Effector memory CD8-positive, alpha-beta T cell (primary cell): ENCODE measurements at regions not wholly inside any gene's neighbourhood (a gene's known extent, or its start where the extent isn't known, plus 50 kb on each side); places are given as distances from the start of the nearest gene placed in this dataset.

Experiments
- ATAC-seq: fragments of 150-1000 bp; cut with Tn5 transposase; replicated peaks from 2 replicates; pipeline ENCODE4 v1.10.0; 2021; ENCODE audit warnings: mild to moderate bottlenecking, moderate library complexity
- DNase-seq, 3 experiments: peaks; one replicate each; pipeline ENCODE4 v3.0.0; 2021
- H3K27ac Mint-ChIP-seq, 2 donors: one replicate each; pipeline ENCODE4 v1.8.0; 2022; ENCODE audit warnings: mild to moderate bottlenecking in 2 of 2, mixed read lengths in 2 of 2, moderate library complexity in 2 of 2
- H3K27me3 Mint-ChIP-seq, 2 donors: one replicate each; pipeline ENCODE4 v1.8.0; 2022; ENCODE audit warnings: mixed read lengths in 2 of 2
- H3K36me3 Mint-ChIP-seq: one replicate; pipeline ENCODE4 v1.8.0; 2022; ENCODE audit warnings: mild to moderate bottlenecking, moderate library complexity, mixed read lengths; ENCODE audit not compliant: insufficient read depth
- H3K4me1 Mint-ChIP-seq, 2 donors: one replicate each; pipeline ENCODE4 v1.8.0; 2022; ENCODE audit warnings: low read depth in 2 of 2, mixed read lengths in 2 of 2
- H3K4me3 Mint-ChIP-seq, 2 donors: one replicate each; pipeline ENCODE4 v1.8.0; 2022; ENCODE audit warnings: mild to moderate bottlenecking in 2 of 2, mixed read lengths in 2 of 2, moderate library complexity in 2 of 2
- H3K9me3 Mint-ChIP-seq, 2 donors: one replicate each; pipeline ENCODE4 v1.8.0; 2022; ENCODE audit warnings: mixed read lengths in 2 of 2

- no peak overlapping the region for H3K27ac Mint-ChIP-seq
- no peak overlapping the region for H3K4me3 Mint-ChIP-seq
- H3K27me3 Mint-ChIP-seq, result peaks cover 34 to 48% of the 10 kb centered on the region in 2 donors
- H3K9me3 Mint-ChIP-seq, result peaks cover 0 to 3% of the 10 kb centered on the region in 2 donors
- H3K36me3 Mint-ChIP-seq, result peaks cover 5% of the 10 kb centered on the region
- DNase-seq (no peak), ATAC-seq (no peak)
- no peaks in the 10 kb centered on the region for H3K4me1 Mint-ChIP-seq
Observed at GRCh38 chr12:125287155-125287847, 222.1 kb downstream of the AACS start.

- Mint-ChIP-seq H3K27me3 (peaks cover 31 to 52% of the 10 kb centered on the region in 2 donors), H3K27ac (no peak overlapping the region), H3K4me3 (no peak overlapping the region), H3K36me3 (peaks cover 5% of the 10 kb centered on the region), H3K9me3 (peaks cover 0 to 3% of the 10 kb centered on the region in 2 donors), H3K4me1 (no peaks in the 10 kb centered on the region)
- no peak for ATAC-seq
- no peak for DNase-seq
Observed at GRCh38 chr12:125288931-125289928, 224.0 kb downstream of the AACS start.

GRCh38 chr12:125289970-125290369 is 224.7 kb downstream of the AACS start:
- H3K36me3 Mint-ChIP-seq, result peaks cover 5% of the 10 kb centered on the region
- H3K4me3 Mint-ChIP-seq, result no peak overlapping the region
- DNase-seq, result no peak
- ATAC-seq, result no peak
- peaks cover 28 to 48% of the 10 kb centered on the region in 2 donors for H3K27me3 Mint-ChIP-seq
- H3K27ac Mint-ChIP-seq, result no peak overlapping the region
- H3K4me1 Mint-ChIP-seq, result no peaks in the 10 kb centered on the region
- H3K9me3 Mint-ChIP-seq, result peaks cover 0 to 2% of the 10 kb centered on the region in 2 donors

- Mint-ChIP-seq H3K4me1 (no peaks in the 10 kb centered on the region), H3K27me3 (peaks cover 31 to 43% of the 10 kb centered on the region in 2 donors), H3K27ac (no peak overlapping the region), H3K4me3 (no peak overlapping the region), H3K9me3 (no peaks in the 10 kb centered on the region), H3K36me3 (no peaks in the 10 kb centered on the region)
- ATAC-seq (no peak), DNase-seq (no peak)
Observed at GRCh38 chr12:125292700-125293099, 227.5 kb downstream of the AACS start.

GRCh38 chr12:125295550-125295949 is 230.3 kb downstream of the AACS start:
- H3K4me1 Mint-ChIP-seq, result no peaks in the 10 kb centered on the region
- H3K27ac Mint-ChIP-seq, result no peak overlapping the region
- ATAC-seq (no peak), DNase-seq (no peak)
- H3K36me3 Mint-ChIP-seq, result no peaks in the 10 kb centered on the region
- H3K4me3 Mint-ChIP-seq, result no peak overlapping the region
- H3K27me3 Mint-ChIP-seq, result peaks cover 32 to 48% of the 10 kb centered on the region in 2 donors
- H3K9me3 Mint-ChIP-seq, result no peaks in the 10 kb centered on the region

- H3K36me3 Mint-ChIP-seq, result no peaks in the 10 kb centered on the region
- H3K27me3 Mint-ChIP-seq, result peaks cover 30 to 48% of the 10 kb centered on the region in 2 donors
- H3K9me3 Mint-ChIP-seq, result no peaks in the 10 kb centered on the region
- H3K27ac Mint-ChIP-seq, result no peak overlapping the region
- ATAC-seq, result no peak
- DNase-seq, result no peak
- no peaks in the 10 kb centered on the region for H3K4me1 Mint-ChIP-seq
- H3K4me3 Mint-ChIP-seq, result no peak overlapping the region
Observed at GRCh38 chr12:125296701-125297100, 231.5 kb downstream of the AACS start.

- H3K27ac Mint-ChIP-seq, result no peak overlapping the region
- no peak overlapping the region for H3K4me3 Mint-ChIP-seq
- H3K4me1 Mint-ChIP-seq, result no peaks in the 10 kb centered on the region
- H3K27me3 Mint-ChIP-seq, result peaks cover 29 to 39% of the 10 kb centered on the region in 2 donors
- ATAC-seq, result no peak
- DNase-seq, result no peak
- no peaks in the 10 kb centered on the region for H3K9me3 Mint-ChIP-seq
- H3K36me3 Mint-ChIP-seq, result no peaks in the 10 kb centered on the region
Observed at GRCh38 chr12:125299840-125300239, 234.6 kb downstream of the AACS start.

- ATAC-seq (no peak), DNase-seq (no peak)
- H3K27me3 Mint-ChIP-seq, result peaks cover 25 to 39% of the 10 kb centered on the region in 2 donors
- H3K36me3 Mint-ChIP-seq, result no peaks in the 10 kb centered on the region
- no peaks in the 10 kb centered on the region for H3K4me1 Mint-ChIP-seq
- no peak overlapping the region for H3K4me3 Mint-ChIP-seq
- H3K27ac Mint-ChIP-seq, result no peak overlapping the region
- H3K9me3 Mint-ChIP-seq, result no peaks in the 10 kb centered on the region
Observed at GRCh38 chr12:125300249-125300648, 235.0 kb downstream of the AACS start.

- H3K27me3 Mint-ChIP-seq, result peaks cover 20 to 27% of the 10 kb centered on the region in 2 donors
- no peak for ATAC-seq
- no peak overlapping the region for H3K27ac Mint-ChIP-seq
- H3K4me3 Mint-ChIP-seq, result no peak overlapping the region
- no peaks in the 10 kb centered on the region for H3K36me3 Mint-ChIP-seq
- peaks cover 0 to 3% of the 10 kb centered on the region in 2 donors for H3K9me3 Mint-ChIP-seq
- DNase-seq, result no peak
- no peaks in the 10 kb centered on the region for H3K4me1 Mint-ChIP-seq
Observed at GRCh38 chr12:125303337-125303736, 238.1 kb downstream of the AACS start.

GRCh38 chr12:125304029-125304428 is 238.8 kb downstream of the AACS start:
- H3K27me3 Mint-ChIP-seq, result peaks cover 19 to 24% of the 10 kb centered on the region in 2 donors
- peaks cover 0 to 3% of the 10 kb centered on the region in 2 donors for H3K9me3 Mint-ChIP-seq
- H3K36me3 Mint-ChIP-seq, result no peaks in the 10 kb centered on the region
- DNase-seq, result no peak
- ATAC-seq, result no peak
- no peaks in the 10 kb centered on the region for H3K4me1 Mint-ChIP-seq
- no peak overlapping the region for H3K4me3 Mint-ChIP-seq
- no peak overlapping the region for H3K27ac Mint-ChIP-seq

- ATAC-seq (no peak), DNase-seq (no peak)
- peaks cover 10 to 12% of the 10 kb centered on the region in 2 donors for H3K27me3 Mint-ChIP-seq
- H3K4me3 Mint-ChIP-seq, result no peak overlapping the region
- no peaks in the 10 kb centered on the region for H3K4me1 Mint-ChIP-seq
- no peaks in the 10 kb centered on the region for H3K36me3 Mint-ChIP-seq
- peaks cover 0 to 3% of the 10 kb centered on the region in 2 donors for H3K9me3 Mint-ChIP-seq
- H3K27ac Mint-ChIP-seq, result no peak overlapping the region
Observed at GRCh38 chr12:125305231-125305630, 240.0 kb downstream of the AACS start.

GRCh38 chr12:125310461-125310860 is 245.2 kb downstream of the AACS start:
- no peak for DNase-seq
- Mint-ChIP-seq H3K9me3 (peaks cover 0 to 3% of the 10 kb centered on the region in 2 donors), H3K4me1 (peaks cover 0 to 2% of the 10 kb centered on the region in 2 donors), H3K36me3 (no peaks in the 10 kb centered on the region), H3K27ac (no peak overlapping the region), H3K27me3 (peaks cover 15 to 16% of the 10 kb centered on the region in 2 donors), H3K4me3 (no peak overlapping the region)
- no peak for ATAC-seq

GRCh38 chr12:125311050-125311449 is 245.8 kb downstream of the AACS start:
- Mint-ChIP-seq H3K36me3 (no peaks in the 10 kb centered on the region), H3K4me3 (no peak overlapping the region), H3K9me3 (peaks cover 0 to 3% of the 10 kb centered on the region in 2 donors), H3K27me3 (peaks cover 15 to 21% of the 10 kb centered on the region in 2 donors), H3K4me1 (peaks cover 0 to 2% of the 10 kb centered on the region in 2 donors), H3K27ac (no peak overlapping the region)
- no peak for DNase-seq
- ATAC-seq, result no peak
